HG03571 (cell line): ENCODE measurements at regions not wholly inside any gene's neighbourhood (a gene's known extent, or its start where the extent isn't known, plus 50 kb on each side); places are given as distances from the start of the nearest gene placed in this dataset.

Source experiments
- ATAC-seq: cut with Tn5 transposase; IDR thresholded peaks from one replicate; pipeline ENCODE4 v1.9.1; 2021; ENCODE audit not compliant: unreplicated experiment

- ATAC-seq, result no peak
These were observed 58.9 kb upstream of the IFNGR1 start for GRCh38 chr6:137277971-137278637.

GRCh38 chr6:137272403-137272802 lies 53.2 kb upstream of the IFNGR1 start:
- ATAC-seq, result no peak

- ATAC-seq, result no peak
These were observed 52.3 kb upstream of the IFNGR1 start for GRCh38 chr6:137271245-137272183.

GRCh38 chr6:137269803-137270202 lies 50.6 kb upstream of the IFNGR1 start:
- ATAC-seq, result no peak

GRCh38 chr6:137269347-137269746 lies 50.2 kb upstream of the IFNGR1 start:
- no peak for ATAC-seq
